Immature natural killer cell (primary cell): ENCODE measurements at regions not wholly inside any gene's neighbourhood (a gene's known extent, or its start where the extent isn't known, plus 50 kb on each side); places are given as distances from the start of the nearest gene placed in this dataset.

Experiments used
- DNase-seq, 3 donors: peaks; one replicate each; pipeline ENCODE4 v3.0.0; 2022; ENCODE audit warnings: mixed read lengths in 1 of 3
- H3K27ac Mint-ChIP-seq, 6 donors: one replicate each; pipeline ENCODE4 v1.8.0; 2020; ENCODE audit warnings: mixed read lengths in 6 of 6, mild to moderate bottlenecking in 5 of 6, inconsistent platforms in 4 of 6, moderate library complexity in 3 of 6
- H3K27me3 Mint-ChIP-seq, 3 donors: one replicate each; pipeline ENCODE4 v1.8.0; 2020 to 2021; ENCODE audit warnings: low read depth in 3 of 3, mild to moderate bottlenecking in 3 of 3, mixed read lengths in 3 of 3, moderate library complexity in 3 of 3, inconsistent platforms in 1 of 3
- H3K36me3 Mint-ChIP-seq, 3 donors: one replicate each; pipeline ENCODE4 v1.8.0; 2020; ENCODE audit warnings: mixed read lengths in 3 of 3, inconsistent platforms in 2 of 3, mild to moderate bottlenecking in 2 of 3
- H3K4me1 Mint-ChIP-seq, 2 donors: one replicate each; pipeline ENCODE4 v1.8.0; 2020; ENCODE audit warnings: inconsistent platforms in 2 of 2, mild to moderate bottlenecking in 2 of 2, mixed read lengths in 2 of 2, moderate library complexity in 1 of 2
- H3K4me3 Mint-ChIP-seq, 5 donors: one replicate each; pipeline ENCODE4 v1.8.0; 2020; ENCODE audit warnings: mild to moderate bottlenecking in 5 of 5, mixed read lengths in 5 of 5, inconsistent platforms in 3 of 5, moderate library complexity in 3 of 5
- H3K9me3 Mint-ChIP-seq, 6 donors: one replicate each; pipeline ENCODE4 v1.8.0; 2020; ENCODE audit warnings: mild to moderate bottlenecking in 6 of 6, mixed read lengths in 6 of 6, inconsistent platforms in 4 of 6, moderate library complexity in 3 of 6

DNA sequence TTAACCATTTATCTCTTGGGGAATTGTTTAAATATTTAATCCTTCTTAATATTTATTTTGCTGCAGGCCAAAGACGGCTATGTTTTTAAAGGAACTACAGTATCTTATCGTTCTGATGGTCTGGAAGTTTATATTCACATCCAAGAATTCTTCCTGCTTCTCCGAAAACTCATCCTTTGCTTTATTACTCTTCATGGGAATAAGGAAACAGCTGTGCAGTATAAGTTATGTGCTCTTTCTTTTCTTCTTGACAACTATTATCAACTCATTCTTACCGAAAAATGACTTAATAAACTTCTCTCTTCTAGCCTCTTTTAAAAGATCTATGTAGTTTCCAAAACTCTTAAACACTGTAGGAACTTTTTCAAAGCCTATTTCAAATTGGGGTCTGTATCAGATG lies 335.6 kb upstream of the NOVA1 start:
- Mint-ChIP-seq H3K4me3 (no peak overlapping the region), H3K27ac (no peak overlapping the region), H3K9me3 (peaks cover 7 to 46% (median 18%) of the 10 kb centered on the region in 6 donors), H3K27me3 (no peaks in the 10 kb centered on the region), H3K4me1 (no peaks in the 10 kb centered on the region), H3K36me3 (no peaks in the 10 kb centered on the region)
- DNase-seq: no peak

DNA sequence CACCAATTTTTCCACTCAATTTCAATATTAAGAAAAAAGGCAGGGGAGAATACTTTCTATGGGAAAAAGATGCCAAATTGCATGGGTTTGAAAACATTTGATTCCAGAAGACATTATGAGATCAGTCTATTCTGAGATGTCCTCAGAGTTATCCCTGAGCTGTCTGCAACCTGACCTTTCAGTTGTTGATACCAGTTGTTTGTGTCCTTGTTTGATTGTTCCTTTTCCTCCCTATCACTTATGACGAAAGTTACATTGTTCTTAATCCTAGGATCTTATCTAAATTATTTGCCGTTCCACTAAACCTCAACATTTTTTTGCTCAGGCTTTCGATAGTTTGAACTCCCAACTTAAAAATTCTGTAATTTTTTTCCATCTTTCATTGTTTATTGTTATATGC lies 336.3 kb upstream of the NOVA1 start:
- Mint-ChIP-seq H3K27ac (no peak overlapping the region), H3K4me1 (no peaks in the 10 kb centered on the region)

DNA sequence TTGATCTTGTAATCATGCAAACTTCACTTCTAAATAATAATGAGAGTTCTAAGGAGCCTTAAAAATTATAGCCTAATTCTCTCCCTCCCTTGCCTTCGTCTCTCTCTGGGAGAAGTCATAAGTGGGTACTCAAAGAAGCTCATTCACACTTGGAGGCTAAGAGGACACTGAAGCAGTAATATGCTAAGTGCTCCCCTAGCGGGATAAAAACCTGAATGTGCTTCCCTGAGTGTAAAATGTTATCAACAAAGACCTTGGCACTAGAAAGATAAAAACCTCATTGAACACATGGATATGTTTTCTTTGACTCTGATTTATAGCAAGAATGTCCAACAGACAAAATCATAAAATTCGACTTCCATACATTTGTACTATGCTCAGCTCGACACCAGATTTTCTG lies 337.9 kb upstream of the NOVA1 start:
- H3K36me3 Mint-ChIP-seq: no peaks in the 10 kb centered on the region
- no peak for DNase-seq
- peaks cover 7 to 47% (median 21%) of the 10 kb centered on the region in 6 donors for H3K9me3 Mint-ChIP-seq
- H3K4me3 Mint-ChIP-seq: no peak overlapping the region
- H3K4me1 Mint-ChIP-seq: no peaks in the 10 kb centered on the region
- H3K27ac Mint-ChIP-seq: no peak overlapping the region
- no peaks in the 10 kb centered on the region for H3K27me3 Mint-ChIP-seq

More for the DNA sequence above, 336.3 kb upstream of the NOVA1 start:
- Mint-ChIP-seq H3K4me3 (no peak overlapping the region), H3K36me3 (no peaks in the 10 kb centered on the region), H3K9me3 (peaks cover 7 to 46% (median 17%) of the 10 kb centered on the region in 6 donors), H3K27me3 (no peaks in the 10 kb centered on the region)
- no peak for DNase-seq

DNA sequence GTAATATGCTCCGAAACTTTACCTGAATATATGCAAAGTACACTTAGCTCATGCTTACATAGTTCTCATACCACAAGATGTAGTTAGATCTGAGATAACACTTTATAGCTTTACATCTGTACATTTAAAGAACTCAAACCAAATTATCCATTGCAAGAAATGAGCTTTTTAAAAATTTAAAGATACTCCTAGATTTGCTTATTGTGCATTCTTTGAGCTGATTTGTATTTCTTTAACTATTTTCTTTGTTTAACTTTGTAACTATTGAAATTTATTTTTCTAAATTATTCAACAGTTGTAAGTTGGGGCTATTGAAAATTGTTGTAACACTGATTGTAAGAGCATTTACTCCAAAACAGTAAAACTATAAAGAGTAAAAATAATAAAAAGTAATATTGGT lies 340.2 kb upstream of the NOVA1 start:
- Mint-ChIP-seq H3K27me3 (peaks cover 0 to 2% (median 0%) of the 10 kb centered on the region in 3 donors), H3K27ac (no peak overlapping the region), H3K4me3 (no peak overlapping the region), H3K4me1 (no peaks in the 10 kb centered on the region), H3K36me3 (peaks cover 0 to 3% (median 0%) of the 10 kb centered on the region in 3 donors), H3K9me3 (peaks cover 7 to 47% (median 24%) of the 10 kb centered on the region in 6 donors)
- no peak for DNase-seq

DNA sequence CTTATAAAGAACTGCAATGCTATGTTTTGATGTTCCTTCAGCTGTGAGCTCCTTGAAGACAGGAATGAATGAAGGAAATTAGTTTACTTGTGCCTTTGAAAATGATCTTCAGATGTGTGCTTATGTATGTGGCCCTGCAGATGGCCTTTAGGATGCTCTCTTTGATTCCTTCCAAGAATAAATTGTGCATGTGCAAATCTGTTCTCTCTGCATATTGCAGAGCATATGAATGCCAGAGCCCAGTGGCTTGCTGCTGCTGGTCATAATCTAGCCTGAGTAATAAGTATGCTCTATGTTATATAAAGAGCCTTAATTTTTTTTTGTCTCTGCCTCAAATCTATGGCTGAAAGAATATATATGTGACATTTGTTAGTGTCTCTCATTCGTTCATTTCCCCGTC lies 341.9 kb upstream of the NOVA1 start:
- Mint-ChIP-seq H3K27me3 (peaks cover 0 to 2% (median 0%) of the 10 kb centered on the region in 3 donors), H3K36me3 (peaks cover 0 to 3% (median 0%) of the 10 kb centered on the region in 3 donors), H3K27ac (no peak overlapping the region), H3K4me3 (no peak overlapping the region), H3K9me3 (peaks cover 4 to 50% (median 26%) of the 10 kb centered on the region in 6 donors), H3K4me1 (no peaks in the 10 kb centered on the region)
- DNase-seq: no peak

DNA sequence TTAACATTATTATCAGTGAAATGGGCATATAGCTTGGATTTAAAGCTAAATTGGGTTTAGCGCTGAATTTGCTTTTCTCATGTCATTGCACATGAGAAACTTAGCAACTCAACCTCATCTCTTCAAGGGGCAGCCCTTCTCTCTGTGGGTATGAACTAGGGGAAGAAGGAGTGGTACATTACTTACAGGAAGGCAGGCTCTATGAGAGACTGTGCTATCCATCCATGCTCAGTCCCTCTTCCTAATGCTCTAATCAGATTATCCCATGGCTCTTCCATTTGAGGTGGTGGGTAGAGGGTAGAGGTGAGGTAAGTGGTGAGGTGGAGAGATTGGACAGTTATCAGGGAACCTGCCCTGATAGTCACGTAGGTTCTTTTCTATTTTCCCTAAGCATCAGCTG lies 343.7 kb upstream of the NOVA1 start:
- Mint-ChIP-seq H3K27me3 (peaks cover 0 to 2% (median 0%) of the 10 kb centered on the region in 3 donors), H3K4me1 (no peaks in the 10 kb centered on the region), H3K27ac (no peak overlapping the region), H3K36me3 (peaks cover 0 to 3% (median 0%) of the 10 kb centered on the region in 3 donors), H3K4me3 (no peak overlapping the region), H3K9me3 (peaks cover 4 to 54% (median 22%) of the 10 kb centered on the region in 6 donors)
- no peak for DNase-seq

DNA sequence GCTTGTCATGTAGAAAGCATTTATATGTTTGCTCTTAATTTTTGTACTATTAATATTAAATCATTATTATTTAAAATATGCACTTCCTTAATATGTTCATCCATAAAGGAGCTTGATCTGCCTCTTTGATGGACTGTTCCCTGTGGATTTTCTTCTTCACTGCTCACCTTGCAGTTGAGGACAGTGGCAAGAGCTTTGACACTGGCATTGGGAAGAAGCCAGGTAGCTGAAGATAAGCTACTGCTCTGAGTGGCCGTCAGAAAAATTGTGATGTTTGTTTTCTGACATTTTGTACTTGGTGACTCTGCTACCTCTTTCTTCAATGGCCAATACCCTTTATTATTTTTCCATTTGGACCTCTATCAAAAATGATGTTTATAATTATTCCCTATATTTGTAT lies 349.4 kb upstream of the NOVA1 start:
- peaks cover 0 to 2% (median 0%) of the 10 kb centered on the region in 3 donors for H3K27me3 Mint-ChIP-seq
- H3K27ac Mint-ChIP-seq: no peak overlapping the region
- H3K9me3 Mint-ChIP-seq: peaks cover 6 to 37% (median 19%) of the 10 kb centered on the region in 6 donors
- no peak for DNase-seq
- no peaks in the 10 kb centered on the region for H3K36me3 Mint-ChIP-seq
- H3K4me1 Mint-ChIP-seq: no peaks in the 10 kb centered on the region
- H3K4me3 Mint-ChIP-seq: no peak overlapping the region

DNA sequence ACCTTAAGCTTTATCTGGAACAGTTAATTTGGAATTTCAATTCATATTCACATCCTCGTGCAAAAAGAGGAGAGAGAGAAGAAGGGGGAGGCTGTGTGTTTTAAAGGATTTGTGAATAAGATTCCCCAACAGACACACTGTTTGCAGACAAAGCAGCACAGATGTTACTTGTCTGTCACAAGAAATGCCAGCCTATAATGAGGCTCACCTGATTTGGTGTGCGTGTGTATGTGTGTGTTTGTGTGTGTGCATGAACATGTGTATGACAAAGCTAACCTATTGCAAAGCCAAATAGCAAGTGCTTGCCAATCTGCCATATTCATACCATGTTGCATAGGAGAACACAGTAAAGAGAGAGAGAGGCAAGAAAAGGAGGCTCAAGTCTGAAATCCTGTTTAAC lies 361.6 kb upstream of the NOVA1 start:
- no peak overlapping the region for H3K4me3 Mint-ChIP-seq
- peaks cover 2 to 65% (median 14%) of the 10 kb centered on the region in 6 donors for H3K9me3 Mint-ChIP-seq
- no peaks in the 10 kb centered on the region for H3K4me1 Mint-ChIP-seq
- H3K36me3 Mint-ChIP-seq: peaks cover 0 to 4% (median 0%) of the 10 kb centered on the region in 3 donors
- no peak for DNase-seq
- H3K27me3 Mint-ChIP-seq: peaks cover 0 to 1% (median 0%) of the 10 kb centered on the region in 3 donors
- H3K27ac Mint-ChIP-seq: no peak overlapping the region

DNA sequence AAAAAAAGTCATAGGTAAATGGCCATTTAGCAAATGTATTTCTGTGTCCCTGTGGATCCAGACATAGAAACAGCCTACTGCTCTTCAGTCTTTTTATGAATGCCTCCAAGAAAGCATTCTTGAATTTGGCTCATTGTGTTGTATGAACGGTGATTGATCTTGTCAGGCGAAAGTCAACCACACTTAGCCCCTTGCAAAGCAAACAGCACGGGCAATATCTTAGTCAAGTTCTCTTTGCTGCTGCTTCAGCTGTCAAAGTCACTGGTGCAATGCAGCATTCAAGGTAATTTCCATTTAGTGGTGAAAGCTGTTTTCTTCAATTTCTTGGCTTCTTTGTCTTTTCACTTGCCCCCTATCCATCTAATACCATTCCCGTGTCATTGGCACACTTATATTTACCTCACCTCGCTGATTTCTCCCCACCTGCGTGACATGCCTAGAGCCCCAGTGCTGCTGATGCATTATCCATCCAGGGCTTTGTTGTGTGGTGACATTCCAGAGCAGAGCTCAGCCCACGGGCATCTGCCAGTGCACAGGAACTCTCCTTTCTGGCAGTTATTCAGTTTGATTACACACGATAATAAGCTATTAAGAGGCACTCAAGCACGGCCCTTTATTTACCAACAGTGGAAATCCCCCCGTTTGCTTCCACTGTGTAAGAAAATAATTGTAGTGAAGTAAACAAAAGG lies 362.3 kb upstream of the NOVA1 start:
- Mint-ChIP-seq H3K36me3 (peaks cover 0 to 4% (median 0%) of the 10 kb centered on the region in 3 donors), H3K27ac (no peak overlapping the region), H3K9me3 (peaks cover 2 to 65% (median 14%) of the 10 kb centered on the region in 6 donors), H3K4me1 (no peaks in the 10 kb centered on the region), H3K4me3 (no peak overlapping the region), H3K27me3 (peaks cover 0 to 1% (median 0%) of the 10 kb centered on the region in 3 donors)
- no peak for DNase-seq

DNA sequence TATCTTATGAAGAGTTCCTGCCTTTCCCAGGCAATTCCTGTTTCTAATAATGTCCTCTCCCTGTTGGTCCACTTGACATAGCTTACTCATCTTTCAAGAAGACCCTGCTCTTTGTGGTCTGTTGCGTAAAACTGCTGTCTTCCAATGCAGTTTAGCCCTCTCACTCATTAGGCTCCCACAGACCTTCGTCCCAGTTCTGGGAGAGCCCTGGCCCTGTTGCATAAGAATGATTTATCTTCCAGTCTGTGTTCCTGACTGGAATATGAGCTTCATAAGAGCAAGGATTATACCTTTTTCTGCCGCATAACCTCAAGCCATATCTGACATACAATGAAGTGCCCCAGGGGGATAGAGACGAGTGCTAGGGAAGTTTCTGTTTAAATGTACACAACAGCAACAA lies 365.9 kb upstream of the NOVA1 start:
- DNase-seq: no peak
- peaks cover 0 to 1% (median 0%) of the 10 kb centered on the region in 3 donors for H3K27me3 Mint-ChIP-seq
- no peak overlapping the region for H3K4me3 Mint-ChIP-seq
- H3K9me3 Mint-ChIP-seq: peaks cover 2 to 42% (median 17%) of the 10 kb centered on the region in 6 donors
- H3K36me3 Mint-ChIP-seq: no peaks in the 10 kb centered on the region
- H3K27ac Mint-ChIP-seq: no peak overlapping the region
- H3K4me1 Mint-ChIP-seq: no peaks in the 10 kb centered on the region

DNA sequence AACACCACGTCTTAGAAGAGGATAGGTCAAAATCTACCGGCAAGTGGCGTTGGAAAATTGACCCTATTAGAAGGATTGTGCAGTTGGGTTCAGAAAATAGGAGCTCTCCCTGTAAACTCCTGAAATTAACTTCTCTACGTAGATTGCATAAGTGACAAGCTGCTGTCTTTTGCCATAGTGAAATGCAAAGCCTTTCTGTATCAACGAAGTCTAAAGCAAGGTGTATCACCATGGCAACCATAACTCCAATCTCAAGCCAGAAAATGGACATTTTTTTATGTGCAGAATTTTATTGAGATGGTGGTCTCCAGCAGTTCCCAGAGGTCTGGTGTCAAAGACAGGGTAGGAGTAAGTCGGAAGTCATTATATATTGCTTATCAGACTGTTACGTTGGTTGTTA lies 367.7 kb upstream of the NOVA1 start:
- Mint-ChIP-seq H3K4me3 (no peak overlapping the region), H3K9me3 (peaks cover 1 to 43% (median 19%) of the 10 kb centered on the region in 6 donors), H3K36me3 (no peaks in the 10 kb centered on the region), H3K4me1 (no peaks in the 10 kb centered on the region), H3K27ac (no peak overlapping the region), H3K27me3 (peaks cover 0 to 1% (median 0%) of the 10 kb centered on the region in 3 donors)
- no peak for DNase-seq

DNA sequence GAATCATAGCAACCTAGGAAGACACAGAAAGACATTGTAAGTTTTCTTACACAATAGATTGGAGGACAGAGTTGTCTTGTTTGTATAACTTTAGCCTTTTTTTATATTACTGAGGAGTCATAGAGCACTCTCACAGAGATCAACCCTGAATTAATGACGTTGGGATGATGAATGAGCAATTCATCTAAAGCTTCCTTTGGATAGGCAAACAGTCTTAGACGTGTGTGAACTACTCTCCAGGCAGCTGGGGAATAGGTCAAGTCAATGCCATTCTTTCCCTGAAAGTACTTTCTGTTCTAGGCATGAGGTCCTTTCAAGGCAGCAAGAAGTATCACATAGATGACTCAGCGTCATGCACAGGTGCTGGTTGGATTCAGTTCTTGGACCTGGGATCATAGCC lies 369.1 kb upstream of the NOVA1 start:
- Mint-ChIP-seq H3K36me3 (no peaks in the 10 kb centered on the region), H3K9me3 (peaks cover 7 to 38% (median 20%) of the 10 kb centered on the region in 6 donors), H3K27ac (no peak overlapping the region), H3K4me3 (no peak overlapping the region), H3K27me3 (no peaks in the 10 kb centered on the region), H3K4me1 (no peaks in the 10 kb centered on the region)
- DNase-seq: no peak

DNA sequence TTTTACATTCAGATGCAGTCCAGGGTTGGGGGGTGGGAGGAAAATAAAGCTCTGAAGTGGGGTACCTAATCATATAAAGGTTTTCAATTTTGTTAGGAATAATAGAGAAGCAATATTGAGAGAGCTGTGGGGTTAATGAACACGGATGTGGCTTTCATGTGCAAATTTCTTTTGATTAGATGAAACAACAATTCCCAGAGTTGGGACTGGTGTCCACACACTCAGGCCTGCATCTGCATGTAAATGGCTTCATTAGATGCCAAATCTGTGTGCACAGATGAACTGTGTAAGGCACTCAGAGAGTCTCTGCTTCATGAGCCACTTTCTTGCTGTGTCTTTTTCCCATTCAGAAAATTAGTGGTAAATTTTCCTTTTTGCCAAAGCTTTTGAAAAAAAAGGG lies 377.1 kb upstream of the NOVA1 start:
- H3K9me3 Mint-ChIP-seq: peaks cover 7 to 27% (median 12%) of the 10 kb centered on the region in 6 donors
- no peaks in the 10 kb centered on the region for H3K36me3 Mint-ChIP-seq
- H3K4me1 Mint-ChIP-seq: no peaks in the 10 kb centered on the region
- no peak overlapping the region for H3K27ac Mint-ChIP-seq
- no peak for DNase-seq
- H3K27me3 Mint-ChIP-seq: peaks cover 0 to 2% (median 0%) of the 10 kb centered on the region in 3 donors
- H3K4me3 Mint-ChIP-seq: no peak overlapping the region

DNA sequence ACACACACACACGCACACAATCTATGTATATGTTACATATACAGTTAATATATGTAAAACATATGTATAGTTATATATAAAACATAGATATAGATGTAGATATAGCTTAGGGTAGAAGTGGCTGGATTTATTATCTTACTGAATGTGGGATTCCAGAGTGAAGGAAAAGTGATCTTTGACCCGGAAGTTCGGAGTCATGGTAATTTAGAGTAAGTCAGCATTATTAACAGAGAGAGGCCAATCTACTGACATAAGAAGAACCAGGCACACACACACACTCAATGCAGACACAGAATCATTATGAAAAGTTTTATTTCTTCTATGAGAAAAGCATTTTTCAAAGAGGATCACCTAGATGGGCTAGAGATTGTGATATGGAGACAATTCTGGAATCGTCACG lies 384.2 kb upstream of the NOVA1 start:
- no peaks in the 10 kb centered on the region for H3K36me3 Mint-ChIP-seq
- no peaks in the 10 kb centered on the region for H3K4me1 Mint-ChIP-seq
- peaks cover 0 to 2% (median 0%) of the 10 kb centered on the region in 3 donors for H3K27me3 Mint-ChIP-seq
- H3K9me3 Mint-ChIP-seq: peaks cover 2 to 28% (median 9%) of the 10 kb centered on the region in 6 donors
- no peak overlapping the region for H3K4me3 Mint-ChIP-seq
- H3K27ac Mint-ChIP-seq: no peak overlapping the region
- DNase-seq: no peak
